Heart right ventricle (tissue), 16 donors: ENCODE measurements at regions not wholly inside any gene's neighbourhood (a gene's known extent, or its start where the extent isn't known, plus 50 kb on each side); places are given as distances from the start of the nearest gene placed in this dataset.

Experiments used
- ATAC-seq, 8 donors: fragments of 200-7000 bp; cut with Tn5 transposase; one replicate each; pipeline ENCODE4 v1.9.1; 2020; ENCODE audit warnings: mild to moderate bottlenecking in 8 of 8, moderate library complexity in 8 of 8, moderate number of reproducible peaks in 1 of 8
- DNase-seq, 2 donors: peaks; one replicate each; pipeline ENCODE4 v3.0.0-alpha.2; 2020
- H3K27ac ChIP-seq, 10 donors: fragments of 200-600 bp; sonication (generic) in 2 of 10; one replicate each; pipeline versions ENCODE4 v1.5.0 to v1.8.0; 2020 to 2022; ENCODE audit warnings: mild to moderate bottlenecking in 3 of 10
- H3K27me3 ChIP-seq, 7 donors: fragments of 200-600 bp; one replicate each; pipeline ENCODE4 v1.8.0; 2021 to 2022; ENCODE audit warnings: mild to moderate bottlenecking in 2 of 7
- H3K36me3 ChIP-seq, 9 donors: fragments of 200-600 bp; sonication (generic) in 1 of 9; one replicate each; pipeline versions ENCODE4 v1.5.0 to v1.8.0; 2020 to 2022; ENCODE audit warnings: mild to moderate bottlenecking in 2 of 9
- H3K4me1 ChIP-seq, 9 donors: fragments of 200-600 bp; sonication (generic) in 1 of 9; one replicate each; pipeline versions ENCODE4 v1.5.0 to v1.8.0; 2020 to 2022; ENCODE audit warnings: mild to moderate bottlenecking in 4 of 9
- H3K4me3 ChIP-seq, 10 donors: fragments of 200-600 bp; sonication (generic) in 2 of 10; one replicate each; pipeline versions ENCODE4 v1.5.0 to v1.8.0; 2020 to 2022; ENCODE audit warnings: mild to moderate bottlenecking in 7 of 10, moderate library complexity in 2 of 10
- H3K9me3 ChIP-seq, 11 donors: fragments of 200-600 bp in 10 of 11; sonication (generic) in 2 of 11; one replicate each; pipeline versions ENCODE4 v1.5.0 to v1.8.0; 2013 to 2022; ENCODE audit warnings: mild to moderate bottlenecking in 2 of 11, control low read depth in 1 of 11, moderate library complexity in 1 of 11
- CTCF ChIP-seq, 9 donors: fragments of 200-600 bp; sonication (generic) in 2 of 9; IDR thresholded peaks; one replicate each; pipeline versions ENCODE4 v1.5.0 to v1.8.0; 2021 to 2022; ENCODE audit warnings: antibody characterized with exemption in 9 of 9, mild to moderate bottlenecking in 5 of 9, moderate library complexity in 1 of 9
- WGBS, 2 donors: extraction: QIAGEN DNeasy Blood & Tissue Kit; methylation state at CpG; one replicate each; pipeline ENCODE4 v1.1.7; 2013; ENCODE audit warnings: inconsistent platforms in 1 of 2; 5-methylcytosine and 5-hydroxymethylcytosine counted together
- intact Hi-C, 10 donors: fragments of 100-400 bp; cut with DNase I; formaldehyde crosslinking; loops; one replicate each; pipeline versions ENCODE4 v1.11.1 to v1.14.2; 2022
- donor health status: Arrhythmogenic right ventricular cardiomyopathy.
- donor health status: ischemic (EF 13 %, LVEDD 7.1; RV severe dilation, severe dysfunction).
- donor health status: healthy with polysubstance abuse.
- donor health status: DM: no; HTN: yes; CAD: no.
- donor health status: DM: no; HTN: no; CAD: no.
- donor health status: ischemic (EF 25% LVEDD 6.9; RV normal size, moderate dysfunction).
- donor health status: ischemic (EF 25% LVEDD 5.7; RV mildly dilated, moderate dysfunction).
- donor health status: healthy.
- donor health status: DM: yes; HTN: yes; CAD: no.
- donor health status: Ischemic cardiomyopathy.
- donor health status: ischemic (EF 35%, LVEDD 5.7; RV mildly dilated, moderate dysfunction).
- donor health status: nonischemic (EF 11% LVEDD 7.7; RV severe dilation, severe dysfunction).
- donor health status: DM: yes; HTN: yes; CAD: no.
- donor health status: PGD.
- donor health status: ischemic (EF 29% LVEDD 5.4; RV normal size, mild dysfunction).
- donor health status: nonischemic (EF 23%, LVEDD 6.1; RV moderate dilation, normal function).

GRCh38 chr2:21306235-21306634 lies 182.5 kb downstream of the TDRD15 start:
- Histone ChIP-seq H3K4me1 (peaks cover 0 to 14% (median 0%) of the 10 kb centered on the region in 9 donors), H3K9me3 (no peaks in the 10 kb centered on the region), H3K27ac (no peak overlapping the region), H3K4me3 (no peak overlapping the region), H3K36me3 (no peaks in the 10 kb centered on the region), H3K27me3 (no peaks in the 10 kb centered on the region)
- DNase-seq, result no peak
- 43 to 56% methylated on average over 2 of the region's 2 CpGs for WGBS, 2 donors
- no peak for TF ChIP-seq CTCF (IDR thresholded peaks at IDR 0.05)
- intact Hi-C loops, result no loop called here
- no peak for ATAC-seq

GRCh38 chr2:21307037-21307436 lies 183.3 kb downstream of the TDRD15 start:
- no peaks in the 10 kb centered on the region for H3K36me3 ChIP-seq
- TF ChIP-seq CTCF (IDR thresholded peaks at IDR 0.05), result no peak
- no peaks in the 10 kb centered on the region for H3K9me3 ChIP-seq
- no peak overlapping the region for H3K4me3 ChIP-seq
- intact Hi-C loops, result no loop called here
- H3K27me3 ChIP-seq, result no peaks in the 10 kb centered on the region
- H3K4me1 ChIP-seq, result peaks cover 0 to 7% (median 0%) of the 10 kb centered on the region in 9 donors
- DNase-seq, result no peak
- no peak overlapping the region for H3K27ac ChIP-seq
- no peak for ATAC-seq
- WGBS, 2 donors, result 73 to 88% methylated on average over 1 of the region's 1 CpG

GRCh38 chr2:21310493-21310892 lies 186.7 kb downstream of the TDRD15 start:
- H3K9me3 ChIP-seq, result no peaks in the 10 kb centered on the region
- H3K27ac ChIP-seq, result no peak overlapping the region
- H3K36me3 ChIP-seq, result no peaks in the 10 kb centered on the region
- ATAC-seq (no peak), DNase-seq (no peak)
- WGBS, 2 donors, result 58 to 84% methylated on average over 1 of the region's 1 CpG
- H3K27me3 ChIP-seq, result no peaks in the 10 kb centered on the region
- TF ChIP-seq CTCF (IDR thresholded peaks at IDR 0.05), result no peak
- intact Hi-C loops, result no loop called here
- peaks cover 0 to 6% (median 0%) of the 10 kb centered on the region in 9 donors for H3K4me1 ChIP-seq
- H3K4me3 ChIP-seq, result no peak overlapping the region

- WGBS, 2 donors, result 74 to 82% methylated on average over 2 of the region's 2 CpGs
- Histone ChIP-seq H3K9me3 (no peaks in the 10 kb centered on the region), H3K4me1 (peaks cover 0 to 8% (median 0%) of the 10 kb centered on the region in 9 donors), H3K36me3 (no peaks in the 10 kb centered on the region), H3K27me3 (no peaks in the 10 kb centered on the region), H3K4me3 (no peak overlapping the region), H3K27ac (no peak overlapping the region)
- TF ChIP-seq CTCF (IDR thresholded peaks at IDR 0.05), result no peak
- DNase-seq (no peak), ATAC-seq (no peak)
- intact Hi-C loops, result no loop called here
These were observed 190.6 kb downstream of the TDRD15 start for GRCh38 chr2:21314322-21314835.
